ENCODE measurements at regions not wholly inside any gene's neighbourhood (a gene's known extent, or its start where the extent isn't known, plus 50 kb on each side); places are given as distances from the start of the nearest gene placed in this dataset.

DNA sequence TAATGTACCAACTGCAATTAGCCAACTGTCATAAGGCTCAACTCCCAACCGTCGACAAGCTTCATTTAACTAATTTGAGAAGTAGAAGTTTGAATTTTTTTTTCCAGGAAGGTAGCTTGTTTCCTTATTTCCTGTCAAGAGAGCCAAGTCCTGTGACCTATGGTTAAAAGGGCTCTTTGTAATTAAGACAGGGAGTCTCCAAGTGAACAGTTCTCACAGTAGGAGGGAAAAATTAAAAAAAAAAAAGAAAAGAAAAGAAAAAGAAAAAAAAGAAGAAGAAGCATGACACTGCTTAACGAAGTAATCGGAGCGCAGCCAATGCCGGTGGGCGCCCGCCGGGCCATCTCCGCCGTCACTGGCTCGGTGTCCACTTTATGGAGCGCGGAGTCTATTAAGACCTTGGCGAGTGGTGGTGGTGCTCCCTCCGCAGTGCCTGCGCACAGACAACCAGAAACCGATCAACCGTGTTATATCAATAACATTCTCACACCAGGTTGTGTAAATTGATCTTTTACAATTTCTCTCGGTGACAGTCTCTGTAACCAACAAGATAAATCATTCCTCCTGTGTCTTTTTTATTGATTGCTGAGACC, 197.2 kb upstream of the POU3F3 start (continued):
- no peak for TF ChIP-seq NRF1 (IDR thresholded peaks at IDR 0.05; ENCODE audit: low read depth, low read length)

Measured in H1 (cell line).